H1 (cell line): ENCODE measurements at regions not wholly inside any gene's neighbourhood (a gene's known extent, or its start where the extent isn't known, plus 50 kb on each side); places are given as distances from the start of the nearest gene placed in this dataset.

Source experiments
- ATF2 ChIP-seq: IDR thresholded peaks from 2 replicates; pipeline ENCODE4 v1.6.1; 2012; ENCODE audit warnings: low read length, inconsistent platforms
- EP300 ChIP-seq, 2 experiments: IDR thresholded peaks; 1 replicate in 1 of 2; 2 replicates in 1 of 2; pipeline ENCODE4 v1.6.1; 2011 to 2012; ENCODE audit warnings: low read depth in 2 of 2, low read length in 2 of 2, mild to moderate bottlenecking in 2 of 2, borderline replicate concordance in 1 of 2, inconsistent platforms in 1 of 2, moderate library complexity in 1 of 2
- GTF2F1 ChIP-seq: IDR thresholded peaks from 2 replicates; pipeline ENCODE4 v1.6.1; 2012; ENCODE audit warnings: low read depth, low read length, improper control_type of control experiment, borderline replicate concordance
- HDAC2 ChIP-seq, 2 experiments: fragments of 300-600 bp in 1 of 2; sonication (generic) in 1 of 2; IDR thresholded peaks; 2 replicates each; pipeline ENCODE4 v1.6.1; 2011 to 2012; ENCODE audit warnings: low read depth in 2 of 2, low read length in 2 of 2, mild to moderate bottlenecking in 2 of 2, moderate library complexity in 2 of 2, borderline replicate concordance in 1 of 2, inconsistent platforms in 1 of 2
- JUN ChIP-seq: IDR thresholded peaks from 2 replicates; pipeline ENCODE4 v1.6.1; 2011; ENCODE audit warnings: low read depth, mild to moderate bottlenecking, improper control_type of control experiment, low read length
- POLR2A ChIP-seq, 2 experiments: IDR thresholded peaks; 1 replicate in 1 of 2; 2 replicates in 1 of 2; pipeline ENCODE4 v1.6.1; 2011; ENCODE audit warnings: low read depth in 2 of 2, low read length in 2 of 2, mild to moderate bottlenecking in 2 of 2; ENCODE audit errors: control extremely low read depth in 1 of 2
- TF ChIP-seq, protein P1 (sequence below), 3 experiments: IDR thresholded peaks; 1 replicate in 2 of 3; 2 replicates in 1 of 3; pipeline versions ENCODE4 v1.5.1 to v1.6.1; 2011; ENCODE audit warnings: low read length in 3 of 3, mild to moderate bottlenecking in 3 of 3, inconsistent platforms in 2 of 3, low read depth in 1 of 3, moderate library complexity in 1 of 3; ENCODE audit not compliant: insufficient read depth in 1 of 3; ENCODE audit errors: control extremely low read depth in 1 of 3

GRCh38 chr17:72580321-72581127 is 459.7 kb downstream of the SOX9 start:
- TF ChIP-seq JUN (no peak), GTF2F1 (no peak), ATF2 (no peak), EP300 (IDR thresholded peaks at IDR 0.05; ENCODE audit: borderline replicate concordance in 1 of 2, low read depth in 2 of 2, low read length in 2 of 2) (no peak), HDAC2 (IDR thresholded peaks at IDR 0.05; ENCODE audit: borderline replicate concordance in 1 of 2, low read depth in 2 of 2, low read length in 2 of 2) (no peak), POLR2A (IDR thresholded peaks at IDR 0.05; ENCODE audit: control extremely low read depth in 1 of 2, low read depth in 2 of 2, low read length in 2 of 2) (no peak)
- TF ChIP-seq, protein P1, sequence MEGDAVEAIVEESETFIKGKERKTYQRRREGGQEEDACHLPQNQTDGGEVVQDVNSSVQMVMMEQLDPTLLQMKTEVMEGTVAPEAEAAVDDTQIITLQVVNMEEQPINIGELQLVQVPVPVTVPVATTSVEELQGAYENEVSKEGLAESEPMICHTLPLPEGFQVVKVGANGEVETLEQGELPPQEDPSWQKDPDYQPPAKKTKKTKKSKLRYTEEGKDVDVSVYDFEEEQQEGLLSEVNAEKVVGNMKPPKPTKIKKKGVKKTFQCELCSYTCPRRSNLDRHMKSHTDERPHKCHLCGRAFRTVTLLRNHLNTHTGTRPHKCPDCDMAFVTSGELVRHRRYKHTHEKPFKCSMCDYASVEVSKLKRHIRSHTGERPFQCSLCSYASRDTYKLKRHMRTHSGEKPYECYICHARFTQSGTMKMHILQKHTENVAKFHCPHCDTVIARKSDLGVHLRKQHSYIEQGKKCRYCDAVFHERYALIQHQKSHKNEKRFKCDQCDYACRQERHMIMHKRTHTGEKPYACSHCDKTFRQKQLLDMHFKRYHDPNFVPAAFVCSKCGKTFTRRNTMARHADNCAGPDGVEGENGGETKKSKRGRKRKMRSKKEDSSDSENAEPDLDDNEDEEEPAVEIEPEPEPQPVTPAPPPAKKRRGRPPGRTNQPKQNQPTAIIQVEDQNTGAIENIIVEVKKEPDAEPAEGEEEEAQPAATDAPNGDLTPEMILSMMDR (IDR thresholded peaks at IDR 0.05; ENCODE audit: control extremely low read depth in 1 of 3, insufficient read depth in 1 of 3, low read depth in 1 of 3, low read length in 3 of 3), result no peak
